ENCODE measurements at regions not wholly inside any gene's neighbourhood (a gene's known extent, or its start where the extent isn't known, plus 50 kb on each side); places are given as distances from the start of the nearest gene placed in this dataset.

- dilution Hi-C loops (cut with MboI; ENCODE audit: extremely low pct_ligation_motif_present, low sequenced_read_pairs), result no loop called here
- H3K27ac ChIP-seq (ENCODE audit: control insufficient read depth, insufficient read depth, low read length), result no peak overlapping the region
- DNase-seq (ENCODE audit: low read depth, low spot score), result no peak
These were observed 346.5 kb upstream of the RORA start for GRCh38 chr15:61575597-61575996.

DNA sequence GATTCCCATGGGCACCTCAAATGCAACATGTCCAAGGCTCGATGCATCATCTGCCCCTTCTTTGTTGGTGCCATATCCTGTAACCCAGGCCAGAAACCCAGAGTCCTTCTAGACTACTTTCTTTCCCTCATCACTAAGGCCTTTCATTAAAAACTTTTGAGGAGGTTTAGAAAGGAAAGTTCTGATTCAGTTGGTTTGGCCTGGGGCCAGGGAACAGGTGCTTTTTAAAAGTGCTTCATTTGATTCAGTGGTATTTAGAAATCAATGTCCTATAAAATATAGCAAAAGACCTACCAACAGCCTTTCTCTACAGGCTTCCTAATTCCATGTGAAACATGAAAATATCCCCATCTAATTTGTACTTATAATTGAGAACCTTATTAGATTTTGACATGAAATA, 341.9 kb upstream of the RORA start:
- dilution Hi-C loops (cut with MboI; ENCODE audit: extremely low pct_ligation_motif_present, low sequenced_read_pairs), result no loop called here
- Histone ChIP-seq H3K9me1 (ENCODE audit: control insufficient read depth, extremely low read depth, insufficient read depth, low read length) (no peaks in the 10 kb centered on the region), H3K4me1 (ENCODE audit: control insufficient read depth, extremely low read depth, insufficient read depth, low read length) (no peaks in the 10 kb centered on the region), H3K36me3 (ENCODE audit: control insufficient read depth in 2 of 2, extremely low read depth in 1 of 2, insufficient read depth in 2 of 2, low read length in 2 of 2) (no peaks in the 10 kb centered on the region), H3K9ac (ENCODE audit: control insufficient read depth, extremely low read depth, insufficient read depth, low read length) (no peak overlapping the region), H2AFZ (ENCODE audit: control insufficient read depth, low read length) (no peak overlapping the region), H3K79me2 (ENCODE audit: control insufficient read depth, insufficient read depth, low read length) (no peaks in the 10 kb centered on the region), H3K4me2 (ENCODE audit: control insufficient read depth, extremely low read depth, insufficient read depth, low read depth, low read length) (no peak overlapping the region), H4K20me1 (ENCODE audit: control insufficient read depth, extremely low read depth, insufficient read depth, low read length) (no peaks in the 10 kb centered on the region), H3K27me3 (ENCODE audit: control insufficient read depth, extremely low read depth, insufficient read depth, low read length) (no peaks in the 10 kb centered on the region), H3K9me3 (ENCODE audit: control insufficient read depth, low read depth, low read length) (no peaks in the 10 kb centered on the region), H3K4me3 (ENCODE audit: control insufficient read depth in 2 of 3, extremely low read depth in 1 of 3, insufficient read depth in 2 of 3, low read depth in 1 of 3, low read length in 3 of 3) (no peak overlapping the region), H3K27ac (ENCODE audit: control insufficient read depth, insufficient read depth, low read length) (no peak overlapping the region)
- DNase-seq (ENCODE audit: low read depth, low spot score), result no peak
- FAIRE-seq, result no peak
- no peak for TF ChIP-seq EZH2 (IDR thresholded peaks at IDR 0.05; ENCODE audit: low read length)
- TF ChIP-seq CTCF (optimal IDR thresholded peaks at IDR 0.05 in 1 of 3, IDR thresholded peaks at IDR 0.05 in 1 of 3, conservative IDR thresholded peaks at IDR 0.05 in 1 of 3; ENCODE audit: extremely low read depth in 1 of 3, insufficient read depth in 2 of 3, low read length in 3 of 3), result no peak

More at GRCh38 chr15:61575597-61575996, 346.5 kb upstream of the RORA start:
- Histone ChIP-seq H3K9me1 (ENCODE audit: control insufficient read depth, extremely low read depth, insufficient read depth, low read length) (no peaks in the 10 kb centered on the region), H3K4me2 (ENCODE audit: control insufficient read depth, extremely low read depth, insufficient read depth, low read depth, low read length) (no peak overlapping the region), H3K4me1 (ENCODE audit: control insufficient read depth, extremely low read depth, insufficient read depth, low read length) (no peaks in the 10 kb centered on the region), H4K20me1 (ENCODE audit: control insufficient read depth, extremely low read depth, insufficient read depth, low read length) (no peaks in the 10 kb centered on the region), H3K27me3 (ENCODE audit: control insufficient read depth, extremely low read depth, insufficient read depth, low read length) (no peaks in the 10 kb centered on the region), H3K79me2 (ENCODE audit: control insufficient read depth, insufficient read depth, low read length) (no peaks in the 10 kb centered on the region), H3K4me3 (ENCODE audit: control insufficient read depth in 2 of 3, extremely low read depth in 1 of 3, insufficient read depth in 2 of 3, low read depth in 1 of 3, low read length in 3 of 3) (no peak overlapping the region), H3K36me3 (ENCODE audit: control insufficient read depth in 2 of 2, extremely low read depth in 1 of 2, insufficient read depth in 2 of 2, low read length in 2 of 2) (no peaks in the 10 kb centered on the region), H3K9ac (ENCODE audit: control insufficient read depth, extremely low read depth, insufficient read depth, low read length) (no peak overlapping the region), H2AFZ (ENCODE audit: control insufficient read depth, low read length) (no peak overlapping the region), H3K9me3 (ENCODE audit: control insufficient read depth, low read depth, low read length) (no peaks in the 10 kb centered on the region)
- FAIRE-seq, result no peak
- TF ChIP-seq EZH2 (IDR thresholded peaks at IDR 0.05; ENCODE audit: low read length) (no peak), CTCF (optimal IDR thresholded peaks at IDR 0.05 in 1 of 3, IDR thresholded peaks at IDR 0.05 in 1 of 3, conservative IDR thresholded peaks at IDR 0.05 in 1 of 3; ENCODE audit: extremely low read depth in 1 of 3, insufficient read depth in 2 of 3, low read length in 3 of 3) (no peak)

Data from keratinocyte (primary cell).